HUDEP-2 (cell line): ENCODE measurements at regions not wholly inside any gene's neighbourhood (a gene's known extent, or its start where the extent isn't known, plus 50 kb on each side); places are given as distances from the start of the nearest gene placed in this dataset.
"Not testable (repeated sequence)": the region's sequence is repeated elsewhere in the genome, so short reads cannot be mapped to it uniquely, and the experiment has no call there.

Experiments used
- DNase-seq, 76 experiments: peaks; one replicate each; lab custom pipeline; 2025; ENCODE audit not compliant: unreplicated experiment in 76 of 76; lab: John Stamatoyannopoulos, UW

DNA sequence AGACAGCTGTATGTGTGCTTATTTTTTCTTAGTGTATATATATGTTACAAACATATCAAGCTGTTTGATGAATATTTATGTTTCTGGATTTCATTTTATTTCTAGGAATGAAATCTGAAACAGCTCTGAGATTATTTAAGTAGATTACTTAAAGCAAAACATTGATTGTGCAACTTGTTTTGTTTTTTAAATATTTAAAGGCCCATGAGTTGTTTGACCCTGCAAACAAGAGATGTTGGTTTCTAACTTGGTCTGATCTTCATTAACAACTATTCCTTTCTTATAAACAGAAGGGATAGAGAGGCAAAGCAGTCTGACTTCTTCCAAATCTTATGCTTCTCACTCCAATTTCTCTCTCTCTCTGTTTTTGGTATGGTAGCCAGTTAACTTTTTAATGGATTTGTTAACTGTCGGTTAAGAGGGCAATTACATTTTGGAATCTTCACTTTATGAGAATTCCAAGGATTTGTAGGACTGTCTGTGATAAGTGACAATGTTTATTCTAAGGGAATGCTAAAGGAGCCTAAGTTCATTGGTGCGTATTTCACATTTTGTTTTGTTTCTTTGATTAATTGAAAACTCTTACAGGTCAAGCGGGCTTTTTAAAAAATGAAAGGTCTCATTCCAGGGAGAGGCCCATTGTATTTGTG lies 102.6 kb upstream of the HMGA2 start:
- DNase-seq: no peak

DNA sequence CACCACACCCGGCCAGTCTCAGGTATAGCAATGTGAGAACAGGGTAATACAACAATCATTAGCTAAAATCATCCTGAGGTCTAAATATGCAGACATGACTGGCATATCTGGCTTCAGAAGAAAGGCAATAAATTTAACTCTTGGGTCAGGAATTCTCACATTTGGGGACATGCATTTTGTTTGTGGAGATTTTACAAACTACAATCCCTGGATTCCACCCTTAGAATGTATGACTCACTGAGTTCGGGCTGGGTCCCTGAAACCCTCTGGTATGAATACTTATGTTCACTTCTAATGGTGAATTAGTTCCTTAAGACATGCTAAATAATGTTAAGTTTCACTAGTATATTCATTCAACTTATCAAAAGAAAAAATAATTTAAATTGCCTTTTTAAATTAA lies 98.9 kb upstream of the HMGA2 start:
- DNase-seq: no peak

DNA sequence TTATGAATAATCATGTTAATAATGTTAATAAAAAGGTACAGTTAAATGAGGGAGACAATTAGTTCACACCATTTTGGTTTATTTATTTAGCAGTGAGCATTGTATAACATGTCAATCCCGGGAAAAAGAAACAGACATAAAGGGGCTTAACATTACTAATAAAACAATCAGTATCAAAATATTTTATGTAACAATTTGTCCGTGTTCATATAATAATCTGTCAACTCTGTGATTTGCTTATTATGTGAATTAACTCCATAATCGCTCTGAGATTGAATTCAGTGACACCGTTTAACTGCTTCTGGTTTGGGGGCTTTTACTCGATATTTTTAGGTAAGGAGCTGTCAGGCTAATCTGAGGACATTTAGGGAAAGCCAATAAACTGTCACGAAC lies 95.8 kb upstream of the HMGA2 start:
- no peak for DNase-seq

DNA sequence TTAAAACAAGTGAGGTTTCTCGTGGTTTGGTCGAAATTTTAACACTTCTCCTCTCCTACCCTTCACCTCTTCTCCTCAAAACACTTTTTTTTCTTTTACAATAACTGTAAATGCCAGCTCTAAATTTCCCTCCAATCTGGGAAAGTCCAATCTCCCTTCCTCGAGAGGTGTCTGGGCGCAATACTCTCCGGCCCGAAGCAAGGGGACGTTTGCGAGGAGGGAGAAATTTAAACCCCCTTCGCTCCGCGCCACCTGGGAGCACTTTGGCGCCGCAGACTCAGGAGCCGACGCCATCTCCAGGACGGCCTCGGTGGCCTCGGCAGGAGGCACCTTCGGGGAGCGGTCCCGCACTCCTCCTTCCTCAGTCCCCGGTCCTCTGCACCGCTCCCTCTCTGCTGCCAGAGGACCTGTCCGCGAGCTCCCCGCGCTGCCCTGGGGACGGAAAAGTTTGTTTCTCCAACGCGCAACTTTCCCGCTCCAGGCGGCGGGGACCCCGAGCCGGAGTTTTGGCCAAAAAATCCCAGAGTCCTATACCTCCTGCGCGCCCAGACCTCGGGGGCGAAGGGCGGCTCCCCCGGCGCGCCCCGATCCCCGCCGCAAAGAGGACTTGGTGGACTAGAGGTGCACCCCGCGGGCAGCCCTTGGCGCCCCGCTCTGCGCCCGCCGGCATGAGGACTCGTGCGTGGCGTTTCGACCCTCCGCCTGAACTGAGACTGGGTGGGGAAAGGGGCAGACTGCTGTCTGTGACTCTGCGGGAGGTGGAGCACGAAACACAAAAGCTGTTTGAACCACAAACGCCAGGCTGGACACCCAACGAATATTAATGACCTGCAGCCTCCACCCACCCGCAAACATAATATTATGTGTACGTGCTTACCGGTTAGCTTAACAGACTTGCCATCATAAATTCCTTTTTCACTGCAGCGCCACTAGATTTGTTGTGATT lies 95.2 kb upstream of the HMGA2 start:
- DNase-seq: no peak

DNA sequence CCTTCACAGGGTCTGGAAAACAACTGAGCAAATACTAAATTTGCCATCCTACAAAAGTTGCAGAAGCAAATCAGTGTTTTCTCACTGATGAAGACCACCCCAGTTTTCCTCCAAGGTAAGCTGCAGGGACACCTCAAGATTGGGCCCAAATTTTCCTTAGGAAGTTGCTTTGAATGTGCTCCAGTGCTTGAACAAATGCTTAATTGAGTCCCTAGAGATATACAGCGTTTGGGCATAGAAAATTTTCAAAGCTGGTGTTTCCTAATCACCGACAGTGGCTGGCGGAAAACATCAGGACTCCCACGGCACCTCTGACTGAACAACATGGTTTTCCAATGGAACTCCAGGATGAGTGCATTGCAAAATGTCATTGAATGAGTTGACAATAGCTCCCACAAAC lies 92.5 kb upstream of the HMGA2 start:
- no peak for DNase-seq

DNA sequence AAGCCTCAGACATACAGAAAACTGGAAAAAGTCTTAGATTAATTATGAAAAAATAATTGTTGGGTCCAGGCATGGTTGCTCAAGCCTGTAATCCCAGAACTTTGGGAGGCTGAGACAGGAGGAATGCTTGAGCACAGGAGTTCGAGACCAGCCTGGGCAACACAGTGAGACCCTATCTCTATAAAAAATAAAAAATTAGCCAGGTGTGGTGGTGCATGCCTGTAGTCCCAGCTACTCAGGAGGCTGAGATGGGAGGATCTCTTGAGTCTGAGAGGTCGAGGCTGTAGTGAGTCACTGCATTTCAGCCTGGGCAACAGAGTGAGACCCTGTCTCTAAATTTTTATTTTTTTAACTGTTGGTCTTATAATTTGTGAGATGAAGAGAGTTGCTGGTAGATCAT lies 90.6 kb upstream of the HMGA2 start:
- not testable (repeated sequence) for DNase-seq

DNA sequence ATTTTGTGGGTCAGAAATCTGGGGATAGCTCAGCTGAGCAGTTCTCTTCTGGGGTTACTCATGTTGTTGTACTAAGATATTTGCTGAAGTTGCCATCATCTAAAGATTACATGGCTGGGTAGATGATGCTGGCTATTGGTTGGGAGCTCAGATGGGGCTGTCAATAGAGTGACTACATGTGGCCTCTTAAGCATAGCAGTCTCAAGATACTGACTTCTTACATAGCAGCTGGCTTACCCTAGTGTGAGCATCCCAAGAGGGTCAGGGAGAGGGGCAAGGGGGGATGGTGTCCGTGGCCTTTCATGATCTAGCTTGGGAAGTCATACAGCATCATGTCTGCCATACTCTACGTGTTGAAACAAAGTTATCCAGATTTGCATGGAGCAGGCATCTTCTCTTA lies 90.1 kb upstream of the HMGA2 start:
- no peak for DNase-seq

DNA sequence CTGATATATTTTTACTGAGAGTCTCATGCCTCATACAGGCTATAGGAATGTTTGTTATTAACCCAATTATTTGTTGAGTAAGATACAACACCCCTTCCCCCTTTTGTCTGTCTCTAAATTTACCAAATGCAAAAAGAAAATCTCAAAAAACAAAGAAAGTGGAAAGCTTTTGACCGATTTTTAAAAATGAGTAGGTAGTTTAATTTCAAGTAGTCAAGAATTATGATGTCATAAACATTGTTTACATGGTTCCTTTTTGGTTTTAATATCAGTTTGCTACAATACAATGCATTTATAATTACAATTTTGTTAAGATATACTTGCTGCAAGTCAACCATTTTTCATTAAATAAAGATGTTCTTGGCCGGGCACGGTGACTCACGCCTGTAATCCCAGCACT lies 84.7 kb upstream of the HMGA2 start:
- DNase-seq: no peak

DNA sequence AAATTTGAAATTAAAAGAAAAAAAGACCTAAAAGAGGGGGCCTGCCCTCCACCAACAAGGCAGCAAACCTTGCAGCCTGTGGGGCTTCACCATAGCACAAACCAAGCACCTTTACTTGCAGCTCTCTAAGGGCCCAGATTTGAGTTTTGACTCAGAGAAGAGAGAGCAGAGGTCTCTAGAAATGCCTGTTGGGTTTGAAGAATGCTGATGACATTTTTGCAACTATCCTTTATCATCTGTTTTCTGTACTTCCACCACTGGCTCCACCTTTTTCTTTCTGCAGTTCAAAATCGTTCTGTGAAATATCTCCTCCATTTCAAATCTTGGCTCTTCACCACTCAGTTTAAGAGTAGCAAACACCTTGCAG lies 83.8 kb upstream of the HMGA2 start:
- DNase-seq: no peak

DNA sequence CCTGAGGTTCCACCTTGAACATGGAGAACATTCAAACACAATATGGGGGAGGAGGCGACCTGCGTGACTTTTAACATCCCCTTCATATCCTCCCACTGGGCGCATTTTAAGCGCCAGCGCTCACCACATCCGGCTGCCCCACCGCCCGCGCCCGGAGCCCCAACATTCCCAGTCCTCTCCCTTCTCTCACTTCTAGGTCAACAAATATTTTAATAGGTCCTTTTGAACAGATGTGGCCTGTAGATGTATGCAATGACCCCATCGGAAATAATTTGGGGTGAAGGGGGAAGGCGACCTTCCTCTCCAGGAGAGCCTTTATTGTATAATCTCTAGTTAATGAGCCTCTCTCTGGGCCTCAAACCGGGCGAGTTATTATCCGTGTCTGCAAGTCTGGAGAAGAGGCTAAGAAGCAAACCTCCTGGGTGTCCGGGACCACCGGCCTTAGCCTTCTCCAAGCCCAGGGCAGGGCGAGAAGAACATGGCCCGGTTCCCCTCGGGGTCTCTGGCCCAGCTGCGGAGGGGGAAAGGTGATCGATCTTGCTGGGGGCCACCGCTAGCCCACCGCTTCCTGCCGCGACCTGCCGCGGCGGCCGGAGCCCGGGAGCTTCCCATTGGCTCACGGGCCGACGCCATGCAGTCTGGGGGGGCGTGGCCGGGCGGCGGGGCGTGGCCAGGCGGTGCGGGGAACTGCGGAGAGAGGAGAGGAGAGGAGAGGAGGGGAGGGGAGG lies 83.2 kb upstream of the HMGA2 start:
- DNase-seq: peak in 43 of 76 experiments; percentile 0 to 65 (median 23)

DNA sequence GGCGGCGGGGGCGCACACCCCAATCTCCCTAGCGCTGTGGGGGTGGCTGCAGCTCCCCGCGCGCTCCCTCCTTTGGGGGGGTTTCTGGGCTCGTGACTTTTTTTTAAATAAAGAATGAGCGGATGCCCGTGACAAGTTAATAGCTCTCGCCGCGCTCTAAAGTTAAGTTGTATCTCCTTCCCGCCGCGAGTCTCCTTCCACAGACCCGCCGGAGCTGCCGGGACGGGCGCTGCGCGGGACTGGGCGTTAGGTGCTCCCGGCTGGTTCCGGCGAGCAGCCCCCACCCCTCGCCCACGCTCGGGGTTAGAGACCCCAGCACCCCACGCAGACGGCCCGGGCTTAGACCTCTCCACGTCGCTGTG lies 82.6 kb upstream of the HMGA2 start:
- no peak for DNase-seq

DNA sequence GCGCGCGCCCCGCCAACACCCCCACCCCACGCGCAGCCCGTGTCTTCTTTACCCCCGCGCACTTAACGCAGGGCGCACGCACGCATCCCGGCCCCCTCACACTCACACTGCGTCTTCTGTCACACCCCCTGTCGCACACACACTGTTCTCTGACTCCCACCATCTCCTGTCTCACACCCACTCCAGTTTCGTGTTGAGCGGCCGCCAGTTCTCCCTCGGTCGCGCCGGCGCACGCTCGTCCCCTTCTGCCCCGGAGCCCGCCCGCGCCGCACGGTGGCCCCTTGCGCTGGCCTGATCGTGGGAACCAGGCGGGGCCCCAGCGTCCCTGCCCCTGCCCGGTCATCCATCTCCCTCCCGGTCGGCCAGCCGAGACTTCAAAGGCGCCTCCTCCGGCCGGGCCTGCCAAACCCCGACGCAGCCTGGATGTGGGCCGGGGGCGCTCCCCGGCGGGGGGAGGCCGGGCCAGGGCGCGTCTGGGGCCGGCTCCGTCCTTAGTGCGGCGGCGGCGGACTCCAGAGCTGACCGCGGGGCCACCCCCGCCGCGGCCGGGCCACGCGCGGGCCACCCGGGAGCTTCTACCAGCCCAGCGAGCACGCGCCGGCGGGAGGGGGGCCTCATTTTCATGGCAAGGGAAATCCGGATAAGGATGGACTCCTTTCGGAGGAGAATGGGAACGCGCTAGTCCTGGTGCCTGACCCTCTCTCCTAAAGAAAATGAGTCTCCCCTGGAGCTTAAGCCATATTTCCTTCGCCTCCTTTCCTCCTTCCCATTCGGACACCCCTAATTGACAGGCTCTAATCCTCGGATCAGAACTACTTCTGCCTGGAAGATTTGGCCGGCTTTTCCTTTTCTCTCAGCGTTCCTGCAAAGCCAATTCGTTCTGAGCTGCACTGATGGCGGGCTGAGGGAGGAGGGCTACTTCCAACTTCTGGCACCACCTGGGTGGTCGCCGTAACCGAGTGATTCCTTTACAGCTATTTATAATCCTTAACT lies 82.0 kb upstream of the HMGA2 start:
- no peak for DNase-seq

DNA sequence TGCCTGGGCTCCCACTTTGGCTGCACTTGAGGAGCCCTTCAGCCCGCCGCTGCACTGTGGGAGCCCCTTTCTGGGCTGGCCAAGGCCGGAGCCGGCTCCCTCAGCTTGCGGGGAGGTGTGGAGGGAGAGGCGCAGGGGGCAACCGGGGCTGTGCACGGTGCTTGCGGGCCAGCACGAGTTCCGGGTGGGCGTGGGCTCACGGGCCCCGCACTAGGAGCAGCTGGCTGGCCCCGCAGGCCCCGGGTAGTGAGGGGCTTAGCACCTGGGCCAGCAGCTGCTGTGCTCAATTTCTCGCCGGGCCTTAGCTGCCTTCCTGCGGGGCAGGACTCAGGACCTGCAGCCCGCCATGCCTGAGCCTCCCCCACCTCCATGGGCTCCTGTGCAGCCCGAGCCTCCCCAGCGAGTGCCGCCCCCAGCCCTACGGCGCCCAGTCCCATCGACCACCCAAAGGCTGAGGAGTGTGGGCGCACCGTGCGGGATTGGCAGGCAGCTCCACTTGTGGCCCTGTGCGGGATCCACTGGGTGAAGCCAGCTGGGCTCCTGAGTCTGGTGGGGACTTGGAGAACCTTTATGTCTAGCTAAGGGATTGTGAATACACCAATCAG lies 79.9 kb upstream of the HMGA2 start:
- not testable (repeated sequence) for DNase-seq

DNA sequence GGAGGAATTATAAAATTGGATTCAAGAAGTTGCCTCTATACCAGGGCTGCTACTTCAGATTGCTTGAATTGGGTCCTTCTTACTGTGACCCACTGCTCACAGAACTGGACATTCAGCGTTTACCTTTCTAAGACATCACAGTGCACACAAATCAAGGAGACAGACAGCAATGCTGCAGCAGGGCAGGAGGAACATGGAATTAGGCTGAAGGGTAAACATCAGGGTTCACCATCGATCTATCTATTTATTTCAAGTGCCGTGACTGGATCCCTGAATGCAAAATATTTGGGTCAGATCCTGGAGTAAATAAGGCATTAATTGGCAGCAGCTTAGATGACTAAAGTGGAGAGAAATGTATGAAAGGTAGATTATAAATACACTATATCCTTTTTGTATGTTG lies 76.9 kb upstream of the HMGA2 start:
- DNase-seq: no peak

DNA sequence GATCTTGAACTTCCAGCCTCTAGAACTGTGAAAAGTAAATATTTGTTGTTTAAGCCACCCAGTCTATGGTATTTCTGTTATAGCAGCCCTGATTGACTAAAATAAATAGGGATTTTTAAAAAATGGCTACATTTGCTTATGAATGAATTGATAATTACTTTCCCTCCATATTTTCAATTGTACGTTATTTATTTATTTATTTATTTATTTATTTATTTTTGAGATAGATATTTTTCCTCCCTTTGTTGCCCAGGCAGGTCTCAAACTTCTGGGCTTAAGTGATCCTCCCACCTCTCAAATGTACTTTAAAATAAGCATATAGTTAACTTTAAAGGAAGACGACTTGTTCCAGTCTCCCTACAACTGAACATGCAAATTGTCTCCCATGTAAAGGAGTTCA lies 76.0 kb upstream of the HMGA2 start:
- DNase-seq: no peak

DNA sequence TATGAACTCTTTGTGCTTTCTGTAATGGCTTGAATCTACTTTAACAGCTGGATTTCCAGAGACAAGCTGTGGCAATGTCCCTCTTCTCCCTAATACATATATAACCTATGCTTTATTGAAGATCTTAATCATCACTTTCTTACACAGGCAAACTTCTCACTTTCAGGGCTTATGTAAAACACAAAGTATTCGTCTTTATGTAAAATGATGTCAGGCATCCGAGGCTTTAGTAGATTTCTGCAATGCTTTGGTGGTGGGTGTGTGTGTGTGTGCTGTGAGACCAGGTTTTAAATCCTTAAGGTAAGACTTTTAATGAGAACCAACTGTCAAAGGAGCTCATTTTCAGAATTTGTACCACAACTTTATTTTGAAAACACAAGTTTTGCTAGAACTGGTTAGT lies 70.0 kb upstream of the HMGA2 start:
- no peak for DNase-seq

DNA sequence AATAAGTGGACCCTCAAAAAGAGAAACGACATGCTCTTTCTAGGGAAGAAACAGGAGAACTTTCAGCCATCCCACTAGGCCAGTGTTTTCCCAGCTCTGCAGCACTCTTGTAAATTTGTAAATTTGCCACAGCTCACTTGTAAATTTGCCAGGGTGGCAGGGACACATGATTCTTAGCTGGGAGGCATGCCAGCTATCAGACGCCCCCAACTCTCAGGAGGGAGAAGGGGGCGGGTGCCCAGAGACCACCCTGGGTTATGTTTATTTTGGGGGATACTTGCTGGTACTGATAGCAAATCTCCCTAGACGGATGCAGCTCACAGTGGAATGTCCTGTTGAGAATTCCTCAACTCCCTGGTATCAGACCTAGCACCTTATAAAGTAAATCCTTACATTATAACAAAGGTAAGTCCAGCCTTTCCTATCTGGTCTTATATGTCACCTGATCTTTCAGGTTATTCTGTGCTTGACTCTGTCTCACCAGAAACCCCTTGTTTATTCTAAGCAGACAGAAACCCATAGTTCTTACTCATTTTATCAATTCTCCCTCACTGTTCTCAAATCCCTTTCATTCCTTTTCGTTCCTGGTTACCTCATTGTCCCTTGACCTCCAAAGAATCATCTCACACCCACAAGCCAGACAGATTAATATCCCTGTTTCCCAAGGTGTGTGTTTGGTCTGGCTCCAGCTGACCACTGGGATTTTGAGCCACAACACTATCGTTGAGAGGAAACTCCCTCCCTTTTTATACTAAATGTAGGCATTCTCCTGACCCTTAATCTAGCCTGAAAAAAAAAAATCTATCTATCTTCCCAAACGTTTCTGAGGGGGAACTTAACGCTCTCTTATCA lies 69.3 kb upstream of the HMGA2 start:
- no peak for DNase-seq

DNA sequence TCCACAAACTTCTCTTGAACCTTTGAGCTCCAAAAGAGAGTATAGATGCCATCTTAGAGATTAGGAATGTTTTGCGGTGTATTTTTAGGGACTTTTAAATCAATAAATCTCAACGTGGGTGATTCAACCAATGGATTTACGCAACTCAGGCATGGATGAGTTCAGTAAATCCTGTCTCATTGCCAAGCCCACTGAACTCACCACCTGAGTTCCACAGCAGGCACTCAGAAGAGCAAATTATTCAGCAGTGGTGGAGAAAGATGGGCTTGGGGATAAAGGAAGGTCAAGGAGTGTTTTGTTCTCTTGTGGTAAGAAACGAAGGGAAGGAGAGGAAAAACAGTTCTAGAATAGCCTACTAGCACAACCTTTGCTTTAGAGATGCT lies 68.7 kb upstream of the HMGA2 start:
- no peak for DNase-seq

DNA sequence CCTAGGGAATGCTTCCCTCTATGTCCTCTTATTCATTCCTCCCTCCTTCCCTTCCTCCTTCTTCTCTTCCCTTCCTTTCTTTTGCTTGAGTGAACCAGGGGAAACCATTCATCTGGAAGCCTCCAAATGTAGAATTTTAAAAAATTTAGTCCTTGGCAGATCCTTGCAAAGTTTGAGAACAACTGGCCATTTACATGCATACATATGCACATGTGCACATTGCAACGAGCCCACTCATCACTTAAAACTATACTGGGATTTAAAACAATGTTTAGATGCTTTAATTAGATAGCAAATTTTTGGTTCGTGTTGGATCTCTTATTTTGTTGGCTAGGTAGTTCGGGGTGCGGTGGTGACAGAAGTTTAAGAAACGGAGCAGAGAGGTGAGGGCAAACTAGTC lies 68.0 kb upstream of the HMGA2 start:
- DNase-seq: no peak
